GM12874 (cell line): ENCODE measurements at regions not wholly inside any gene's neighbourhood (a gene's known extent, or its start where the extent isn't known, plus 50 kb on each side); places are given as distances from the start of the nearest gene placed in this dataset.

Experiments used
- TF ChIP-seq, protein P1 (sequence below): IDR thresholded peaks from 2 replicates; pipeline ENCODE4 v1.5.1; 2011; ENCODE audit warnings: low read depth, mild to moderate bottlenecking, control low read depth, low read length, moderate library complexity; ENCODE audit not compliant: insufficient read depth

DNA sequence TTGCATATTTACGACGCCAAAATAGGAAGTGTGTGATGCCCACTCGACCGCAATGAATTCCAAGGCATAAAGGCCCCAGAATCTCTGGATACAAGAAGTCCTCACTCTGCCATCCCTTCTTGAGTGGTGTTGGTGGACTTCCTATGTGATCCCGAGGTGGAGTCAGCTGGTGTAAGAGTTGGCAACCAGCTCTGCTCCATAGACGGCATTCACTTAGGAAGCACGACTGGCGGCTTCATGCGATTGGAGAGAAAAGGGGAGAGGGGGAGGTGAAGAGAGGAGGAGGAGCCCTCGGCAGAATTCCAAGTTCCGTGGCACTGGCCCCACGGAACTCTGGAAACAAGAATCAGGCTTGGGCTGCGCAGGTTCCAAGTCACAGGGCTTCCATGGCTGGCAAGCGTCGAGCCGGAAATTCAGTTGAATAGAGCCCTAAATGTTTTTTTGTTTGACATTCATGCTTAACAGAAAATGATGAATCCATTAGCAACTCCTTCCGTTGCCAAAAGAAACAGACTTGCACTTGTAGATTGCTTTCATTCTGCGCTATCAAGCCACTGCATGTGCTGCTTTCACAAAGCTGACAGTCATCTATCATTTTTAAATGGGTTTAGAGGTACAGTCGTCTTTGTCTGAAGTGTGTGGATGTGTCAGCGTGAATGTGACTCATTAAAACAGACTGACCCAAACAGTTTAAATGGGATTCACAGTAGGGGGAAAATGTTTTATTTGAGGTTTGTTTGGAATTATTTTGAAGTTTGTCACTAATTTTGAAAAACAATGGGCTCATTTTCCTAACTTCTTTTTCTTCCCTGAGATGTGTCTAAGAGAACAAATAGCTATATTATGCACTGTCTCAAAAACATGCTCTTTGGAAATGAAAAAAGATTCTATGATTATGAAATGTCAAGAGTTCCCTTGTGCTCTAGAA is 428.3 kb upstream of the ATP11B start:
- TF ChIP-seq, protein P1, sequence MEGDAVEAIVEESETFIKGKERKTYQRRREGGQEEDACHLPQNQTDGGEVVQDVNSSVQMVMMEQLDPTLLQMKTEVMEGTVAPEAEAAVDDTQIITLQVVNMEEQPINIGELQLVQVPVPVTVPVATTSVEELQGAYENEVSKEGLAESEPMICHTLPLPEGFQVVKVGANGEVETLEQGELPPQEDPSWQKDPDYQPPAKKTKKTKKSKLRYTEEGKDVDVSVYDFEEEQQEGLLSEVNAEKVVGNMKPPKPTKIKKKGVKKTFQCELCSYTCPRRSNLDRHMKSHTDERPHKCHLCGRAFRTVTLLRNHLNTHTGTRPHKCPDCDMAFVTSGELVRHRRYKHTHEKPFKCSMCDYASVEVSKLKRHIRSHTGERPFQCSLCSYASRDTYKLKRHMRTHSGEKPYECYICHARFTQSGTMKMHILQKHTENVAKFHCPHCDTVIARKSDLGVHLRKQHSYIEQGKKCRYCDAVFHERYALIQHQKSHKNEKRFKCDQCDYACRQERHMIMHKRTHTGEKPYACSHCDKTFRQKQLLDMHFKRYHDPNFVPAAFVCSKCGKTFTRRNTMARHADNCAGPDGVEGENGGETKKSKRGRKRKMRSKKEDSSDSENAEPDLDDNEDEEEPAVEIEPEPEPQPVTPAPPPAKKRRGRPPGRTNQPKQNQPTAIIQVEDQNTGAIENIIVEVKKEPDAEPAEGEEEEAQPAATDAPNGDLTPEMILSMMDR = no peak

DNA sequence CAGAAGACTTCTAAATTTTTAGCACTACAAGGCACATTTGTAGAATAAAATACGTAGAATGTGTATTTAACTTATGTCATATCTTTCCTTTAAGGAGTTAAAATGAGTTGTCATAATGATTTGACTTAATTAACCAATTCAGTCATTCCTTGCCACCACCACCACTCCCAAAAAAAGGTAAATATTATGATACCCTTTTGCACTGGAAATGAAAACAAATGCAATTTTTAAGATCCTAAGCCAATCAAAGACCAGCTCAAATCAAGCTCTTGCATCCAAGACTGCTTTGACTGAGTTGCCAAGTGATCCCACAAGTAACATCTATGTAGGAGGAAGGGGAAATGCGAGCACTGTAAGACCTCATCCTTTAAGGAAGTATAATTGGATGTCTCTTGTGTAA is 426.6 kb upstream of the ATP11B start:
- TF ChIP-seq, protein P1 = no peak

DNA sequence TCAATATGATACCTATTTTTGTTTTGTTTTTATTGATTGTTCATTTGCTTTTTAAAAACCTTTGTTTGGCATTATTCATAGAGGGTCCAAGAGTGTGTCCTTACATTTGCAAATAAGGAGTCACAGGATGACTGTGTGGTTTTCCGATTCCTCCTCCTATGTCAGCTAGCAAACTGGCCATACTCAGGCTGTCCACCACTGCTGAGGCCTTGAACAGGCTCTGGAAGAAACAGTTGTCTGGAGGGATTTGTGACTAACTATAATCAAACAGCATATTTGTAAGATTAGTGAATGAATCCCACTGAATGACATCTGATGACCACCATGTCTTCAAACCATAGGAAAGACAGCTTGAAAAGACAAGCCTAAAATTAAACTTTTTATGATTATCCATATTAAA is 423.4 kb upstream of the ATP11B start:
- TF ChIP-seq, protein P1 = no peak

DNA sequence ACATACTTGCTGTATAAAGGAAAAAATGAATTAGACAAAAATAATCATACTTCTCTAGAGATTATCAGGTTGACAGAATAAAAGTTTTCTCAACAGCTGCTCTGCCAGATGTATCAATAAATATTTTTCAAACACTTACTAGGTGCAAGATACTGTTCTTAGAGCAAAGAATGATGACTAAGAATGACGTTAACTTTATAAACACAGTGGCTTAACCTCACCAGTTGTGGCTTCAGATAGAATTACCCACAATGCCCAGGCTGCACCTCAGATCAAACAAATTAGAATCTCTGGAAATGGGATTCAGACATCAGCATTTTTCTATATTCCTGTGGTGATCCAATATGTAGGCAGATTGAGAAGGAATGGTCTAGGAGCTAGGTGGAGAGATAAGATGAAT is 422.4 kb upstream of the ATP11B start:
- TF ChIP-seq, protein P1 = no peak

DNA sequence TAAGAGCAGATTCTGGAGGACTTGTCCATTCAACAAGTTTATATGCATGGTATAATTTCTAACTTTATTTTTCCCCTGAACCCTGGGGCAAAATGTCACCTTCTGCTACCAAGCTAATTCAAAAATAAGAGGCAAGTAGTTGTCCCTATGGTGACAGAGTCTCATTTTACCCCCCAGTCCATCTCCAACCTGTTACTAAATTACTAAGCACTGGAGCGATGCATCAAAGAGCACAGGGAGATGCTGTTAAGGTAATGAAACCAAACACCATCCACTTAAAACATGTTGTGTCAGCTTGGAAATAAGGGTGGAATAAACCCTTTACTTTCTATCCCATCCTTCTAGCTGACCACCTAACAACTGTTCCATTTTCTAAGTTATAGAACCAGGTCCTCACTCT is 417.4 kb upstream of the ATP11B start:
- TF ChIP-seq, protein P1 = no peak

DNA sequence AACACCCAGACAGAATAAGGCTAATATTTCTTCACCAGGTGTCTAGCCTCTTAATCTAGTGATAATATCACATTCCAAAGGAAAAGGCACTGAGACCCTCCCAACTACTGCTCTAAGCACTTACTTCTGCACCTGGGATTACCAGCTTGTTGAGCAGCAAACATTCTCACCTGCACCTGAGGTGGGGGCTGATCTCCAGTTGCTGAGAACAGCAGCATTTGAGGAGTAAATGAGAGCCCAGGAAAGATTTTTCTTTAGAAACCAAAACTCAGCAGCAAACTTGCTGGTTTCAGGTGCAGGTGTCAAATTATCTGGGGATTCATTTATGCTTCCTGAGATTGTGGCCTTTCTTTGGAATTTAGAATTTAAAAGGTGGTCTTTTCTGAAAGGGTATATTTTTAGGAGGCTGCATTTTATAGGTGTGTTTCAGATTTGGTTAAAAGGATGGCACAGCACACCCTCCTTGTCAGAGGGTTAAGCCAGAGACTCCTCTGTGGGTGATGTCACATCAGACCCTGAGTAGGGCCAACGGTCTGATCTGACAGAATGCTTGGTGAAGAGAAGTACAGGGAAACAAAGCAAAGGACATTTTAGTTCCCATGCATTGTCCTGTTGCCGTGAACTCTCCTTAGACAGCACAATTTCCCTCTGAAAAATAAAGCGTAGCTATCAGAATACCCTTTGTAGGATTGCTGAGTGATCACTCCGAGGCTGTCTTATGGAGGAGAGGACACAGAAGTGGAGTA is 411.0 kb upstream of the ATP11B start:
- TF ChIP-seq, protein P1 = no peak

DNA sequence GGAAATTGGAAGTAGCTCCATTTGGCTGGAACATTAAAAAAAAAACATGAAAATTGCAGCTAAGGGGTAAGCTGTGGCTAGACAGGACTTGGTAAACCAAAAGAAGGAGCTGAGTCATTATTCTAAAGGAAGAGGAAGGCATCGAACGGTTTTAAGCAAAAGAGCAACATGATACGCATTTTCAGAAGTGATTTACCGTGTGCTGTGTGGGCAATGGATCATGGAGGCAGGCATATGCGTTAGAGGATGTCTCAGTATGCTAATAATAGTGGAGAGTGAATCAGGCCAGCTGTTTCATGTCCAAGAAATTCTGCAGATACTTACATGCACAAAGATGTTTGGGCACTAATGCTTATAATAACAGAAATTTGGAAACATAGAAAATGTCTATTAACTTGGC is 409.1 kb upstream of the ATP11B start:
- TF ChIP-seq, protein P1 = no peak
